SK-N-SH treated with all-trans-retinoic acid at 6 μM for 48 hours (cell line): ENCODE measurements at regions not wholly inside any gene's neighbourhood (a gene's known extent, or its start where the extent isn't known, plus 50 kb on each side); places are given as distances from the start of the nearest gene placed in this dataset.
A peak's percentile ranks its signal among the peaks of the same experiment; 100 is the strongest.

Experiments used
- ATAC-seq: fragments of 200-7000 bp; cut with Tn5 transposase; 3 replicates; pipeline ENCODE4 v1.9.1; 2020; ENCODE audit warnings: mild to moderate bottlenecking, moderate library complexity
- ARNTL ChIP-seq: fragments of 450-650 bp; formaldehyde crosslinking; IDR thresholded peaks from 2 replicates; pipeline ENCODE4 v1.5.0; 2020; ENCODE audit warnings: low read depth, mild to moderate bottlenecking, moderate library complexity, borderline replicate concordance
- BACH2 ChIP-seq: fragments of 250-450 bp; sonication (Bioruptor Pico); IDR thresholded peaks from 2 replicates; pipeline ENCODE4 v1.9.0; 2021; ENCODE audit warnings: mild to moderate bottlenecking, borderline replicate concordance
- CSDC2 ChIP-seq: fragments of 250-450 bp; sonication (Bioruptor Pico); IDR thresholded peaks from 2 replicates; pipeline ENCODE4 v1.5.0; 2020; ENCODE audit warnings: mild to moderate bottlenecking, moderate library complexity
- CSRNP3 ChIP-seq: fragments of 250-450 bp; sonication (Bioruptor Pico); IDR thresholded peaks from 2 replicates; pipeline ENCODE4 v1.5.1; 2021; ENCODE audit warnings: mild to moderate bottlenecking, moderate library complexity
- ESRRG ChIP-seq: fragments of 250-450 bp; sonication (Bioruptor Pico); IDR thresholded peaks from 2 replicates; pipeline ENCODE4 v1.6.1; 2021; ENCODE audit warnings: mild to moderate bottlenecking
- GLIS3 ChIP-seq: fragments of 250-450 bp; sonication (Bioruptor Pico); IDR thresholded peaks from 2 replicates; pipeline ENCODE4 v1.5.0; 2020; ENCODE audit warnings: mild to moderate bottlenecking, moderate library complexity
- OSR1 ChIP-seq: fragments of 250-450 bp; sonication (Bioruptor Pico); IDR thresholded peaks from 2 replicates; pipeline ENCODE4 v1.8.0; 2022; ENCODE audit warnings: moderate library complexity, mild to moderate bottlenecking, inconsistent platforms
- RARB ChIP-seq: fragments of 250-450 bp; sonication (Bioruptor Pico); IDR thresholded peaks from 2 replicates; pipeline ENCODE4 v1.8.0; 2021; ENCODE audit warnings: mild to moderate bottlenecking, moderate library complexity
- SNAI2 ChIP-seq: fragments of 250-450 bp; sonication (Bioruptor Pico); IDR thresholded peaks from 2 replicates; pipeline ENCODE4 v1.5.0; 2020; ENCODE audit warnings: mild to moderate bottlenecking, moderate library complexity
- TCF4 ChIP-seq: fragments of 250-450 bp; sonication (Bioruptor Pico); IDR thresholded peaks from 2 replicates; pipeline ENCODE4 v1.8.0; 2021; ENCODE audit warnings: mild to moderate bottlenecking, moderate library complexity, borderline replicate concordance
- TOX ChIP-seq: fragments of 250-450 bp; sonication (Bioruptor Pico); IDR thresholded peaks from 2 replicates; pipeline ENCODE4 v1.8.0; 2021; ENCODE audit warnings: mild to moderate bottlenecking, moderate library complexity, borderline replicate concordance
- TSHZ2 ChIP-seq: fragments of 250-450 bp; sonication (Bioruptor Pico); IDR thresholded peaks from 2 replicates; pipeline ENCODE4 v1.5.0; 2020; ENCODE audit warnings: mild to moderate bottlenecking, moderate library complexity
- ZC3H10 ChIP-seq: fragments of 250-450 bp; sonication (Bioruptor Pico); IDR thresholded peaks from 2 replicates; pipeline ENCODE4 v1.5.1; 2021; ENCODE audit warnings: mild to moderate bottlenecking, moderate library complexity
- ZFP3 ChIP-seq: fragments of 250-450 bp; sonication (Bioruptor Pico); IDR thresholded peaks from 2 replicates; pipeline ENCODE4 v1.5.0; 2020; ENCODE audit warnings: mild to moderate bottlenecking, moderate library complexity
- ZNF565 ChIP-seq: fragments of 450-650 bp; formaldehyde crosslinking; conservative IDR thresholded peaks from 2 replicates; pipeline ENCODE4 v1.5.0; 2020; ENCODE audit warnings: low read depth, mild to moderate bottlenecking, moderate library complexity
- ZNF70 ChIP-seq: fragments of 450-650 bp; formaldehyde crosslinking; IDR thresholded peaks from 2 replicates; pipeline ENCODE4 v1.5.0; 2020; ENCODE audit warnings: mild to moderate bottlenecking, moderate library complexity
- ZNF8 ChIP-seq: fragments of 450-650 bp; formaldehyde crosslinking; IDR thresholded peaks from 2 replicates; pipeline ENCODE4 v1.5.0; 2020; ENCODE audit warnings: mild to moderate bottlenecking, moderate library complexity
- TF ChIP-seq, protein P1 (sequence below): fragments of 250-450 bp; sonication (Bioruptor Pico); IDR thresholded peaks from 2 replicates; pipeline ENCODE4 v1.8.0; 2021; ENCODE audit warnings: low read depth, mild to moderate bottlenecking, moderate library complexity, borderline replicate concordance
- TF ChIP-seq, protein P2 (sequence below): fragments of 250-450 bp; sonication (Bioruptor Pico); IDR thresholded peaks from 2 replicates; pipeline ENCODE4 v1.8.0; 2020; ENCODE audit warnings: mild to moderate bottlenecking, moderate library complexity, borderline replicate concordance
- TF ChIP-seq, protein P3 (sequence below): fragments of 250-450 bp; sonication (Bioruptor Pico); IDR thresholded peaks from 2 replicates; pipeline ENCODE4 v1.5.1; 2020; ENCODE audit warnings: low read depth, mild to moderate bottlenecking, moderate library complexity

DNA sequence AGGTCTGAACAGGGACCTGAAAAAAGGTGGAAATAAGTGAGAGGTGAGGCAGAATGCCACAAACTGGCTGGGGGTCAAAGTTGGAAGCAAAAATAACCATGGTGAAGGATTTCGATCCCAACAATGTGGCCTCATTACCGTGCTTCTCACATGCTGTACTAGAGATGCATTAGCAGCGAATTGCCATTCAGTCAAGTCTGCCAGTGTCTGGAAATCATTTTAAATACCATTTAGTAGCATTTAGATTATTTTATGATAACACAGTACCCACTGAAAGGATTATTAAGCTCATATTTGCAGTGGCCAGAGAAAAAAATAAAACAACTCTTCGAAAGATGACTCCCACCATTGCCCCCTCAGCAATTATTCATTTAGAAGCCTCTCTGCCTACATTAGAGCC is 294.6 kb upstream of the SLC24A2 start:
- TF ChIP-seq TCF4 (CRISPR knock-in tag) (peak; percentile 39; the same call in 1 of the 2 replicates), SNAI2 (no peak)
- ATAC-seq = no peak; the same call in 2 of the 3 replicates

DNA sequence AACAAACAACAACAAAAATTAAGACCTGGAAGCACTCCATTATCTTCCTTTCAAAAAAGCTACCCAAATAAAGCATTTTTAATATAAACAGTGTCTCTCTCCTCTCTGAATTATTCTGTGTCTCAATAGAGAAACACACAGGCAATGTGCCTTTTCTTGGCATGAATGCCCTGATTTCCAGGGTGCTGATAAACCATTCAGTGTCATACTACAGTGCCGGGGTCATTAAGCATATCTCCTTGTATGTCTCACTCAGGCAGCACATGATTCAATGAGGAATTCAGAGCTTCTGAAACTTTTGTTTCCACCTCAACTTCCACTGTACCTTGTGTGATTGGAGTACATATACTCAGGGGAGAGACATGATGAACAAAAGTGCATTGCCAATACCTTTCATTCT is 294.0 kb upstream of the SLC24A2 start:
- no peak for ATAC-seq

DNA sequence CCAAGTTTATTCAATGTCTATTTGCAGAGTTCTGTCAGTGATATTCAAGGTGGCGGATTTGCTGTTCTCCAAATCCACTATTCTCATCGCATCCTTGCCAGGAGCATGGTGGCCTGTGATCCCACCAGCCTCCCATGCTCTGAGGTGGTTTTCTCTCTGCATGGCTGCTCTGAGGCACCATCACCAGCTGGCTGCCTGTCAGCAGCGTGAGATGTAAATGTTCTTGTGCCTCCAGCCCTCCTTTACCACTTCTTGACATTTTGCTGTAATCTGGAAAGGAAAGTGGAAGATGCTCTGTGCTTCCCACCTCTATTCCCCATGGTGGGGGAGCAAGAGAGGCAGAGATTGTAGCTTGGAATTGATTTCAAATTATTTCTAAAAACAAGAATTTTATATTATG is 293.6 kb upstream of the SLC24A2 start:
- no peak for ATAC-seq
- TF ChIP-seq ZNF8 (CRISPR knock-in tag) (no peak), TOX (no peak), ARNTL (CRISPR knock-in tag) (no peak), ZFP3 (no peak), ZC3H10 (CRISPR knock-in tag) (no peak), ESRRG (CRISPR knock-in tag) (no peak), ZNF70 (CRISPR knock-in tag) (no peak), ZNF565 (no peak), TSHZ2 (no peak), CSDC2 (CRISPR knock-in tag) (no peak), TCF4 (CRISPR knock-in tag) (no peak), GLIS3 (CRISPR knock-in tag) (no peak)
- TF ChIP-seq, protein P1, sequence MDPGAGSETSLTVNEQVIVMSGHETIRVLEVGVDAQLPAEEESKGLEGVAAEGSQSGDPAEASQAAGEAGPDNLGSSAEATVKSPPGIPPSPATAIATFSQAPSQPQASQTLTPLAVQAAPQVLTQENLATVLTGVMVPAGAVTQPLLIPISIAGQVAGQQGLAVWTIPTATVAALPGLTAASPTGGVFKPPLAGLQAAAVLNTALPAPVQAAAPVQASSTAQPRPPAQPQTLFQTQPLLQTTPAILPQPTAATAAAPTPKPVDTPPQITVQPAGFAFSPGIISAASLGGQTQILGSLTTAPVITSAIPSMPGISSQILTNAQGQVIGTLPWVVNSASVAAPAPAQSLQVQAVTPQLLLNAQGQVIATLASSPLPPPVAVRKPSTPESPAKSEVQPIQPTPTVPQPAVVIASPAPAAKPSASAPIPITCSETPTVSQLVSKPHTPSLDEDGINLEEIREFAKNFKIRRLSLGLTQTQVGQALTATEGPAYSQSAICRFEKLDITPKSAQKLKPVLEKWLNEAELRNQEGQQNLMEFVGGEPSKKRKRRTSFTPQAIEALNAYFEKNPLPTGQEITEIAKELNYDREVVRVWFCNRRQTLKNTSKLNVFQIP (CRISPR knock-in tag) = no peak

More for the DNA sequence above, 294.0 kb upstream of the SLC24A2 start:
- TF ChIP-seq SNAI2 (no peak), ARNTL (CRISPR knock-in tag) (no peak), ZNF70 (CRISPR knock-in tag) (no peak), CSRNP3 (CRISPR knock-in tag) (no peak), RARB (no peak), BACH2 (CRISPR knock-in tag) (no peak), TCF4 (CRISPR knock-in tag) (no peak), OSR1 (no peak), TOX (no peak), GLIS3 (CRISPR knock-in tag) (no peak), ZFP3 (no peak), TSHZ2 (no peak), CSDC2 (CRISPR knock-in tag) (no peak)
- TF ChIP-seq, protein P2, sequence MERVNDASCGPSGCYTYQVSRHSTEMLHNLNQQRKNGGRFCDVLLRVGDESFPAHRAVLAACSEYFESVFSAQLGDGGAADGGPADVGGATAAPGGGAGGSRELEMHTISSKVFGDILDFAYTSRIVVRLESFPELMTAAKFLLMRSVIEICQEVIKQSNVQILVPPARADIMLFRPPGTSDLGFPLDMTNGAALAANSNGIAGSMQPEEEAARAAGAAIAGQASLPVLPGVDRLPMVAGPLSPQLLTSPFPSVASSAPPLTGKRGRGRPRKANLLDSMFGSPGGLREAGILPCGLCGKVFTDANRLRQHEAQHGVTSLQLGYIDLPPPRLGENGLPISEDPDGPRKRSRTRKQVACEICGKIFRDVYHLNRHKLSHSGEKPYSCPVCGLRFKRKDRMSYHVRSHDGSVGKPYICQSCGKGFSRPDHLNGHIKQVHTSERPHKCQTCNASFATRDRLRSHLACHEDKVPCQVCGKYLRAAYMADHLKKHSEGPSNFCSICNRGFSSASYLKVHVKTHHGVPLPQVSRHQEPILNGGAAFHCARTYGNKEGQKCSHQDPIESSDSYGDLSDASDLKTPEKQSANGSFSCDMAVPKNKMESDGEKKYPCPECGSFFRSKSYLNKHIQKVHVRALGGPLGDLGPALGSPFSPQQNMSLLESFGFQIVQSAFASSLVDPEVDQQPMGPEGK = no peak
- TF ChIP-seq, protein P3, sequence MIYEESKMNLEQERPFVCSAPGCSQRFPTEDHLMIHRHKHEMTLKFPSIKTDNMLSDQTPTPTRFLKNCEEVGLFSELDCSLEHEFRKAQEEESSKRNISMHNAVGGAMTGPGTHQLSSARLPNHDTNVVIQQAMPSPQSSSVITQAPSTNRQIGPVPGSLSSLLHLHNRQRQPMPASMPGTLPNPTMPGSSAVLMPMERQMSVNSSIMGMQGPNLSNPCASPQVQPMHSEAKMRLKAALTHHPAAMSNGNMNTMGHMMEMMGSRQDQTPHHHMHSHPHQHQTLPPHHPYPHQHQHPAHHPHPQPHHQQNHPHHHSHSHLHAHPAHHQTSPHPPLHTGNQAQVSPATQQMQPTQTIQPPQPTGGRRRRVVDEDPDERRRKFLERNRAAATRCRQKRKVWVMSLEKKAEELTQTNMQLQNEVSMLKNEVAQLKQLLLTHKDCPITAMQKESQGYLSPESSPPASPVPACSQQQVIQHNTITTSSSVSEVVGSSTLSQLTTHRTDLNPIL = no peak
